Hepatocyte (in vitro differentiated cells): ENCODE measurements at regions not wholly inside any gene's neighbourhood (a gene's known extent, or its start where the extent isn't known, plus 50 kb on each side); places are given as distances from the start of the nearest gene placed in this dataset.

Experiments
- DNase-seq: peaks from one replicate; pipeline ENCODE4 v3.0.0-alpha.2; 2016; ENCODE audit warnings: low spot score
- H2AFZ ChIP-seq: fragments of 200-600 bp; sonication (generic); 2 replicates; pipeline ENCODE4 v1.6.0; 2016; ENCODE audit warnings: antibody characterized with exemption, mild to moderate bottlenecking
- H3K27ac ChIP-seq: fragments of 200-600 bp; sonication (generic); 2 replicates; pipeline ENCODE4 v1.5.1; 2016; ENCODE audit warnings: mild to moderate bottlenecking
- H3K27me3 ChIP-seq: fragments of 200-600 bp; sonication (generic); 2 replicates; pipeline ENCODE4 v1.6.1; 2016
- H3K36me3 ChIP-seq: fragments of 200-600 bp; sonication (generic); replicated peaks from 2 replicates; pipeline ENCODE4 v1.5.1; 2016; ENCODE audit warnings: low read depth; ENCODE audit not compliant: insufficient read depth
- H3K4me1 ChIP-seq: fragments of 200-600 bp; sonication (generic); 2 replicates; pipeline ENCODE4 v1.5.1; 2016; ENCODE audit warnings: mild to moderate bottlenecking, moderate library complexity; ENCODE audit not compliant: insufficient read depth
- H3K4me2 ChIP-seq: fragments of 200-600 bp; sonication (generic); 2 replicates; pipeline ENCODE4 v1.6.0; 2016
- H3K4me3 ChIP-seq: fragments of 200-600 bp; sonication (generic); 2 replicates; pipeline ENCODE4 v1.5.1; 2016; ENCODE audit warnings: mild to moderate bottlenecking
- H3K79me2 ChIP-seq: fragments of 200-600 bp; sonication (generic); 2 replicates; pipeline ENCODE4 v1.6.0; 2017; ENCODE audit warnings: mild to moderate bottlenecking
- H3K9me2 ChIP-seq: fragments of 200-600 bp; sonication (generic); replicated peaks from 2 replicates; pipeline ENCODE4 v1.6.0; 2017; ENCODE audit warnings: mild to moderate bottlenecking; ENCODE audit not compliant: insufficient read depth
- H3K9me3 ChIP-seq: fragments of 200-600 bp; sonication (generic); 2 replicates; pipeline ENCODE4 v1.5.1; 2016; ENCODE audit warnings: low read depth, mild to moderate bottlenecking
- H4K20me1 ChIP-seq: fragments of 200-600 bp; sonication (generic); 2 replicates; pipeline ENCODE4 v1.6.0; 2016; ENCODE audit warnings: mild to moderate bottlenecking; ENCODE audit not compliant: insufficient read depth, poor library complexity, severe bottlenecking
- EZH2 ChIP-seq: fragments of 200-600 bp; sonication (generic); IDR thresholded peaks from 2 replicates; pipeline ENCODE4 v1.6.1; 2016; ENCODE audit warnings: antibody characterized with exemption, mild to moderate bottlenecking, borderline replicate concordance
- EZH2phosphoT487 ChIP-seq: fragments of 200-600 bp; sonication (generic); IDR thresholded peaks from one replicate; pipeline ENCODE4 v1.6.1; 2018; ENCODE audit warnings: antibody characterized with exemption, mild to moderate bottlenecking, low read depth, moderate library complexity; ENCODE audit not compliant: unreplicated experiment, severe bottlenecking
- WGBS: methylation state at CpG from one replicate; pipeline ENCODE4 v1.1.6; 2016; ENCODE audit warnings: low lambda C conversion rate; ENCODE audit errors: missing lambda C conversion rate; 5-methylcytosine and 5-hydroxymethylcytosine counted together
- TF ChIP-seq, protein P1 (sequence below): fragments of 200-600 bp; sonication (generic); IDR thresholded peaks from 2 replicates; pipeline ENCODE4 v1.5.1; 2016; ENCODE audit warnings: antibody characterized with exemption, mild to moderate bottlenecking; ENCODE audit not compliant: poor library complexity

GRCh38 chr7:46026741-46027140, 105.7 kb upstream of the IGFBP3 start:
- no peaks in the 10 kb centered on the region for H4K20me1 ChIP-seq
- no peak overlapping the region for H3K4me3 ChIP-seq
- DNase-seq, result no peak

DNA sequence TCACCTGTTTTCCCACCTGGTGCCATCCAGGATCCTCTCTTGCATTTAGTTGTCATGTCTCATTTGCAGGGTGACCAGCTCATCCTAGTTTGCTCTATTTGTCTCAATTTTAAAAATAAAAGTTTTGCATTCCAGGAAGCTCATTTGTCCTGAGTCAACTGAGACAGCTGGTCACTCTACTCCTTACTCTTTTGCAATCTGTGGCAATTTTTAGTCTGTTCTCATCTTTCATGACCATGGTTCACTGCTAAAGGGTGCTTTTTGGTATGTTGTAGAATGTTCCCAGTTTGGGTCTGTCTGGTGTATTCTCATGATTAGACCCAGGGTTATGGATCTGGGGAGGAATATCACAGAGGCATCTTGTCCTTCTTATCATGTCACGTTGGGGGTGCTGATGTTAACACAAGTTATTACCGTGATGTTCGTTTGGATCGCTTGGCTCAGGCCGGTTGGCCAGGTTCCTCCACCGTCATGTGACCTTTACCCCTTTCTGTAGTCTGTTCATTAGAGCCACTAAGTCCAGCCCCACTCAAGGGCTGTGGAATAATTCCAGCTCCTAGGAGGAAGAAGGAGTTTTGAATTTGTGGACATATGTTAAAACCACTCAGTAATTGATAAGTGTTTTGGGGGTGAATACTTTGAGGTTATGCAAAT, 103.3 kb upstream of the IGFBP3 start:
- no peak overlapping the region for H2AFZ ChIP-seq
- no peaks in the 10 kb centered on the region for H3K9me3 ChIP-seq
- H4K20me1 ChIP-seq, result no peaks in the 10 kb centered on the region
- no peaks in the 10 kb centered on the region for H3K9me2 ChIP-seq
- no peak for DNase-seq
- TF ChIP-seq EZH2phosphoT487 (no peak), EZH2 (no peak)
- TF ChIP-seq, protein P1, sequence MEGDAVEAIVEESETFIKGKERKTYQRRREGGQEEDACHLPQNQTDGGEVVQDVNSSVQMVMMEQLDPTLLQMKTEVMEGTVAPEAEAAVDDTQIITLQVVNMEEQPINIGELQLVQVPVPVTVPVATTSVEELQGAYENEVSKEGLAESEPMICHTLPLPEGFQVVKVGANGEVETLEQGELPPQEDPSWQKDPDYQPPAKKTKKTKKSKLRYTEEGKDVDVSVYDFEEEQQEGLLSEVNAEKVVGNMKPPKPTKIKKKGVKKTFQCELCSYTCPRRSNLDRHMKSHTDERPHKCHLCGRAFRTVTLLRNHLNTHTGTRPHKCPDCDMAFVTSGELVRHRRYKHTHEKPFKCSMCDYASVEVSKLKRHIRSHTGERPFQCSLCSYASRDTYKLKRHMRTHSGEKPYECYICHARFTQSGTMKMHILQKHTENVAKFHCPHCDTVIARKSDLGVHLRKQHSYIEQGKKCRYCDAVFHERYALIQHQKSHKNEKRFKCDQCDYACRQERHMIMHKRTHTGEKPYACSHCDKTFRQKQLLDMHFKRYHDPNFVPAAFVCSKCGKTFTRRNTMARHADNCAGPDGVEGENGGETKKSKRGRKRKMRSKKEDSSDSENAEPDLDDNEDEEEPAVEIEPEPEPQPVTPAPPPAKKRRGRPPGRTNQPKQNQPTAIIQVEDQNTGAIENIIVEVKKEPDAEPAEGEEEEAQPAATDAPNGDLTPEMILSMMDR, result no peak
- no peak overlapping the region for H3K27ac ChIP-seq
- no peaks in the 10 kb centered on the region for H3K27me3 ChIP-seq
- H3K79me2 ChIP-seq, result no peaks in the 10 kb centered on the region
- no peaks in the 10 kb centered on the region for H3K36me3 ChIP-seq
- H3K4me3 ChIP-seq, result no peak overlapping the region
- WGBS, result 87% methylated on average over 6 of the region's 6 CpGs
- no peaks in the 10 kb centered on the region for H3K4me1 ChIP-seq
- H3K4me2 ChIP-seq, result no peak overlapping the region

More at GRCh38 chr7:46026741-46027140, 105.7 kb upstream of the IGFBP3 start:
- H3K27ac ChIP-seq, result no peak overlapping the region
- H3K4me1 ChIP-seq, result no peaks in the 10 kb centered on the region
- H2AFZ ChIP-seq, result no peak overlapping the region
- H3K27me3 ChIP-seq, result no peaks in the 10 kb centered on the region
- TF ChIP-seq, protein P1, result no peak
- TF ChIP-seq EZH2phosphoT487 (no peak), EZH2 (no peak)
- no peaks in the 10 kb centered on the region for H3K9me2 ChIP-seq
- H3K36me3 ChIP-seq, result no peaks in the 10 kb centered on the region
- no peaks in the 10 kb centered on the region for H3K79me2 ChIP-seq
- no peak overlapping the region for H3K4me2 ChIP-seq
- 91% methylated on average over 1 of the region's 1 CpG for WGBS
- H3K9me3 ChIP-seq, result no peaks in the 10 kb centered on the region

DNA sequence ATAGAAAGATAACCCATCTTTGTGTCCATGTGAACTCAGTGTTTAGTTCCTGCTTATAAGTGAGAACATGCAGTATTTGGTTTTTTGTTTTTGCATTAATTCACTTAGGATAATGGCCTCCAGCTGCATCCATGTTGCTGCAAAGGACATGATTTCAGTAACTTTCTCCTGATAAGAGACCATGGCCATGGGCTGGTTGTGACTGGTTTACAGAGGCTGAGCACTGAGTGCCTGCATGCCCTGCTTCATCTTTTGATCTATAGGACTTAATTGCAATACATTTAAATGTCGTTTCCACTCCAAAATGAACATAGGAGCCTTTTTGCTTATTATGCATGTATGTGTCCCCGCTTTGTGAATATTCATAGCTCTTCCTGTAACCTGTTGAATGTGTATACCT, 101.3 kb upstream of the IGFBP3 start:
- Histone ChIP-seq H3K27me3 (no peaks in the 10 kb centered on the region), H3K27ac (no peak overlapping the region), H3K9me2 (no peaks in the 10 kb centered on the region), H3K36me3 (no peaks in the 10 kb centered on the region), H3K4me3 (no peak overlapping the region), H3K4me1 (no peaks in the 10 kb centered on the region), H4K20me1 (no peaks in the 10 kb centered on the region), H3K9me3 (no peaks in the 10 kb centered on the region), H2AFZ (no peak overlapping the region), H3K4me2 (no peak overlapping the region), H3K79me2 (no peaks in the 10 kb centered on the region)
- no peak for DNase-seq
- TF ChIP-seq EZH2phosphoT487 (no peak), EZH2 (no peak)
- TF ChIP-seq, protein P1, result no peak
- WGBS, result 86% methylated on average over 2 of the region's 2 CpGs
